K562 (cell line): ENCODE measurements at regions not wholly inside any gene's neighbourhood (a gene's known extent, or its start where the extent isn't known, plus 50 kb on each side); places are given as distances from the start of the nearest gene placed in this dataset.

Experiments
- ATAC-seq: fragments of 200-7000 bp; cut with Tn5 transposase; 3 replicates; pipeline ENCODE4 v1.9.1; 2020; ENCODE audit warnings: moderate library complexity
- BruUV-seq: library from RNA; stranded (reverse); fragments of 400-500 nt; replicated peaks from 2 replicates; lab custom pipeline; 2021; lab: Mats Ljungman, UMichigan
- CTCF ChIA-PET: fragments of 300-600 bp; formaldehyde crosslinking; extraction: SDS; loops from one replicate; lab custom pipeline; 2021; ENCODE audit warnings: low intra/inter-chr PET ratio; lab: Yijun Ruan, JAX
- POLR2A ChIA-PET: fragments of 300-600, 350-650 bp; sonication (Branson Sonifier 250); formaldehyde crosslinking; extraction: SDS; loops from one replicate; lab custom pipeline; 2021; ENCODE audit warnings: antibody characterized with exemption, inconsistent platforms; lab: Yijun Ruan, JAX
- DNase-seq, 4 experiments: peaks; one replicate each; pipeline versions ENCODE4 v3.0.0 to v3.0.0-alpha.2; 2011 to 2018; ENCODE audit warnings: low spot score in 3 of 4, mixed read lengths in 3 of 4; ENCODE audit errors: extremely low read depth in 1 of 4
- FAIRE-seq: peaks from 2 replicates; lab custom pipeline; 2011; peaks lifted over from hg19 to GRCh38; lab: Jason Lieb, UNC
- H2AFZ ChIP-seq: 2 replicates; pipeline ENCODE4 v1.6.0; 2011; ENCODE audit warnings: low read depth, low read length, control low read depth, inconsistent platforms
- H3K27ac ChIP-seq: fragments of 200-600 bp; 3 replicates; pipeline ENCODE4 v1.8.0; 2011; ENCODE audit warnings: low read depth, mild to moderate bottlenecking, control low read depth, inconsistent platforms, low read length, moderate library complexity, mixed read lengths; ENCODE audit errors: extremely low read depth
- H3K27me3 ChIP-seq, 2 experiments: fragments of 300-600 bp in 1 of 2; 2 replicates in 1 of 2; 3 replicates in 1 of 2; pipeline versions ENCODE4 v1.6.0 to v1.8.0; 2011; ENCODE audit warnings: inconsistent platforms in 2 of 2, low read length in 2 of 2, mild to moderate bottlenecking in 1 of 2, mixed read lengths in 1 of 2, moderate library complexity in 1 of 2; ENCODE audit not compliant: control insufficient read depth in 2 of 2, insufficient read depth in 2 of 2
- H3K36me3 ChIP-seq: fragments of 300-600 bp; 3 replicates; pipeline ENCODE4 v1.8.0; 2011; ENCODE audit warnings: mild to moderate bottlenecking, low read length, inconsistent platforms; ENCODE audit not compliant: control insufficient read depth, insufficient read depth
- H3K4me1 ChIP-seq, 2 experiments: fragments of 200-600 bp in 1 of 2; replicated peaks in 1 of 2; 2 replicates in 1 of 2; 3 replicates in 1 of 2; pipeline versions ENCODE4 v1.5.1 to v1.8.0; 2011; ENCODE audit warnings: inconsistent platforms in 2 of 2, low read length in 2 of 2, mild to moderate bottlenecking in 1 of 2, mixed read lengths in 1 of 2, moderate library complexity in 1 of 2; ENCODE audit not compliant: control insufficient read depth in 2 of 2, insufficient read depth in 2 of 2
- H3K4me2 ChIP-seq: 2 replicates; pipeline ENCODE4 v1.6.1; 2011; ENCODE audit warnings: low read length, control low read depth, inconsistent platforms, mixed read lengths; ENCODE audit not compliant: insufficient read depth
- H3K4me3 ChIP-seq: fragments of 200-600 bp; sonication (generic), shearing (Covaris generic); 2 replicates; pipeline ENCODE4 v1.5.1; 2016; ENCODE audit warnings: control low read depth, inconsistent platforms
- H3K79me2 ChIP-seq: fragments of 200-600 bp; 3 replicates; pipeline ENCODE4 v1.8.0; 2011; ENCODE audit warnings: low read length, inconsistent platforms; ENCODE audit not compliant: control insufficient read depth, insufficient read depth
- H3K9ac ChIP-seq, 2 experiments: 2 replicates each; pipeline versions ENCODE4 v1.6.0 to v1.6.1; 2011; ENCODE audit warnings: low read depth in 2 of 2, low read length in 2 of 2, control low read depth in 1 of 2, inconsistent platforms in 1 of 2, mild to moderate bottlenecking in 1 of 2, mixed read lengths in 1 of 2; ENCODE audit not compliant: insufficient read depth in 1 of 2
- H3K9me1 ChIP-seq: one replicate; pipeline ENCODE4 v1.6.0; 2011; ENCODE audit warnings: inconsistent platforms, mild to moderate bottlenecking, low read length, moderate library complexity; ENCODE audit not compliant: control insufficient read depth, insufficient read depth
- H3K9me3 ChIP-seq: replicated peaks from 2 replicates; pipeline ENCODE4 v1.5.1; 2011; ENCODE audit warnings: low read depth, low read length, inconsistent platforms; ENCODE audit not compliant: control insufficient read depth, insufficient read depth
- H4K20me1 ChIP-seq: replicated peaks from 2 replicates; pipeline ENCODE4 v1.6.1; 2011; ENCODE audit warnings: low read length, inconsistent platforms, mixed read lengths; ENCODE audit not compliant: control insufficient read depth, insufficient read depth
- CREB5 ChIP-seq: fragments of 250-450 bp; sonication (Bioruptor Pico); IDR thresholded peaks from 2 replicates; pipeline ENCODE4 v1.5.0; 2020; ENCODE audit warnings: mild to moderate bottlenecking
- DIDO1 ChIP-seq: fragments of 450-650 bp; IDR thresholded peaks from 2 replicates; pipeline ENCODE4 v1.6.1; 2016; ENCODE audit warnings: low read depth, missing biosample characterization, missing genetic modification characterization
- FOXJ2 ChIP-seq: fragments of 200-800 bp; sonication (Bioruptor generic); IDR thresholded peaks from 2 replicates; pipeline ENCODE4 v1.6.1; 2016; ENCODE audit warnings: missing genetic modification characterization, missing compliant biosample characterization
- FOXK1 ChIP-seq: sonication (generic); formaldehyde crosslinking; IDR thresholded peaks from 2 replicates; pipeline ENCODE4 v1.8.0; 2022; ENCODE audit warnings: missing genetic modification reagents, mild to moderate bottlenecking, borderline replicate concordance
- FOXP4 ChIP-seq: sonication (generic); formaldehyde crosslinking; IDR thresholded peaks from 2 replicates; pipeline ENCODE4 v1.8.0; 2022; ENCODE audit warnings: mild to moderate bottlenecking, missing genetic modification reagents, borderline replicate concordance
- HSF4 ChIP-seq: fragments of 250-450 bp; sonication (Bioruptor Pico); IDR thresholded peaks from 2 replicates; pipeline ENCODE4 v2.1.2; 2022; ENCODE audit warnings: mild to moderate bottlenecking, moderate library complexity, borderline replicate concordance
- KLF13 ChIP-seq: fragments of 450-650 bp; IDR thresholded peaks from 2 replicates; pipeline ENCODE4 v1.6.1; 2016; ENCODE audit warnings: missing genetic modification characterization, low read depth, mild to moderate bottlenecking, missing compliant biosample characterization, moderate library complexity, borderline replicate concordance
- RFX5 ChIP-seq: IDR thresholded peaks from 2 replicates; pipeline ENCODE4 v1.6.1; 2011; ENCODE audit warnings: low read depth, mild to moderate bottlenecking, improper control_type of control experiment, low read length
- SIX5 ChIP-seq, 2 experiments: IDR thresholded peaks; 2 replicates each; pipeline ENCODE4 v1.6.1; 2011; ENCODE audit warnings: low read length in 2 of 2, borderline replicate concordance in 1 of 2, low read depth in 1 of 2, mild to moderate bottlenecking in 1 of 2, moderate library complexity in 1 of 2; ENCODE audit not compliant: insufficient read depth in 1 of 2
- SMAD1 ChIP-seq: fragments of 150-350 bp; IDR thresholded peaks from 2 replicates; pipeline ENCODE4 v1.6.1; 2014; ENCODE audit warnings: low read length, low read depth; ENCODE audit not compliant: partially characterized antibody
- ZC3H11A ChIP-seq: IDR thresholded peaks from 2 replicates; pipeline ENCODE4 v1.6.1; 2012; ENCODE audit warnings: low read depth, low read length, improper control_type of control experiment
- ZNF174 ChIP-seq: fragments of 250-450 bp; sonication (Bioruptor Pico); IDR thresholded peaks from 2 replicates; pipeline ENCODE4 v1.4.0; 2020; ENCODE audit warnings: mild to moderate bottlenecking
- ZNF354B ChIP-seq: fragments of 250-450 bp; sonication (Bioruptor Pico); IDR thresholded peaks from 2 replicates; pipeline ENCODE4 v1.4.0; 2020
- WGBS: fragments of 100-300 bp; shearing (Covaris generic); methylation state at CpG from one replicate; pipeline ENCODE4 v1.1.6; 2016; ENCODE audit warnings: low coverage, mixed read lengths; ENCODE audit not compliant: insufficient coverage; ENCODE audit errors: missing lambda C conversion rate; 5-methylcytosine and 5-hydroxymethylcytosine counted together
- in situ Hi-C: fragments of 300-500 bp; cut with MboI; formaldehyde crosslinking; loops from 4 replicates; pipeline ENCODE4 v1.15.0; 2018; ENCODE audit warnings: inconsistent platforms, mixed read lengths
- intact Hi-C: fragments of 100-400 bp; cut with micrococcal nuclease; formaldehyde crosslinking; loops from 2 replicates; pipeline ENCODE4 v1.14.2; 2022
- TF ChIP-seq, protein P1 (sequence below): sonication (generic); formaldehyde crosslinking; IDR thresholded peaks from 2 replicates; pipeline ENCODE4 v1.8.1; 2023; ENCODE audit warnings: mild to moderate bottlenecking, missing genetic modification reagents

DNA sequence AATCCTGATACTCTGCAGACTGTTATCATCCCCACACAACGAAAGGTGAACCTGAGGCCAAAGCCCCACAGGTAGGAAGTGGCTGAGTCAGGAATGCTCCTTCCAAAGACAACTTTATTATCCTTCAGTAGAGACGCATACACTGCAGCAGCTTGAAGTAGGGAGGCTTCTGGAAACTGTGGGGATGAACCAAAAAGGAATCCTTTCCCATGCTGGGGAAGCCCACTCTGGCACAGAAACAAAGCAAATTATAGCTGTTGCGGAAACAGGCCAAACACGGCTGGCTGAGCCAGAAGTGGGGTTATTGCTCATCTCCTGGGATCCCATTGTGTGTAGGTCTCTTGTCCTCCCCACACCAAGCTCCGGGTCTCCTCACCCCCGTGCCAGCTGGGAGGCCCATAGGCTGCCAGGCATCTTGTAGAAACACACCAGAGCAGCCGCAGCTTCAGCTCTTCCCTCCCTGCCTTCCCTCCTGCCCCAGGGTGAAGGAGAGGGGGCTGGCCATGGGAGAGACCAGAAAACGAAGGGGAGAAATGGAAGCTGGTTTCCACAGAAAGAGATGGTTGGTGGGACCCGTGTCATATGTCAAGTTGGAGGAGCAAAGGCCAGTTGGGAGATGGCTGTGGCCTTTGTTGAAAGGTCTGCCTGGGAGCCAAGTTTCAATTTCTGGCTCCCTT is 176.9 kb upstream of the NABP1 start:
- CTCF ChIA-PET: no interaction called here
- BruUV-seq: no TSS peak
- Histone ChIP-seq H3K36me3 (no peaks in the 10 kb centered on the region), H3K9ac (no peak overlapping the region), H3K4me2 (no peak overlapping the region), H3K9me1 (no peaks in the 10 kb centered on the region), H3K4me1 (no peaks in the 10 kb centered on the region), H2AFZ (no peak overlapping the region), H3K27ac (no peak overlapping the region), H3K79me2 (no peaks in the 10 kb centered on the region), H3K4me3 (no peak overlapping the region), H4K20me1 (no peaks in the 10 kb centered on the region), H3K9me3 (no peaks in the 10 kb centered on the region), H3K27me3 (peaks cover 0 to 11% of the 10 kb centered on the region in 2 experiments; a peak in 1 of 5 replicates)
- DNase-seq (no peak), ATAC-seq (no peak), FAIRE-seq (no peak)
- in situ Hi-C loops: loop anchor here (25.0 kb wide), 1 partner anchor 289 kb away; no protein-coding TSS in a partner anchor
- POLR2A ChIA-PET: interaction anchor here (0.8 kb wide), 1 partner anchor 9 kb away, joined by 4 read pairs; no protein-coding TSS in a partner anchor
- TF ChIP-seq FOXP4 (no peak), ZNF174 (CRISPR knock-in tag) (no peak), RFX5 (no peak), KLF13 (tag) (no peak), ZNF354B (no peak), SIX5 (IDR thresholded peaks at IDR 0.05; ENCODE audit: borderline replicate concordance in 1 of 2, insufficient read depth in 1 of 2, low read depth in 1 of 2, low read length in 2 of 2) (no peak), FOXJ2 (tag) (no peak), CREB5 (CRISPR knock-in tag) (no peak), SMAD1 (no peak), FOXK1 (CRISPR knock-in tag) (no peak), HSF4 (CRISPR knock-in tag) (no peak), ZC3H11A (no peak), DIDO1 (tag) (no peak)
- TF ChIP-seq, protein P1, sequence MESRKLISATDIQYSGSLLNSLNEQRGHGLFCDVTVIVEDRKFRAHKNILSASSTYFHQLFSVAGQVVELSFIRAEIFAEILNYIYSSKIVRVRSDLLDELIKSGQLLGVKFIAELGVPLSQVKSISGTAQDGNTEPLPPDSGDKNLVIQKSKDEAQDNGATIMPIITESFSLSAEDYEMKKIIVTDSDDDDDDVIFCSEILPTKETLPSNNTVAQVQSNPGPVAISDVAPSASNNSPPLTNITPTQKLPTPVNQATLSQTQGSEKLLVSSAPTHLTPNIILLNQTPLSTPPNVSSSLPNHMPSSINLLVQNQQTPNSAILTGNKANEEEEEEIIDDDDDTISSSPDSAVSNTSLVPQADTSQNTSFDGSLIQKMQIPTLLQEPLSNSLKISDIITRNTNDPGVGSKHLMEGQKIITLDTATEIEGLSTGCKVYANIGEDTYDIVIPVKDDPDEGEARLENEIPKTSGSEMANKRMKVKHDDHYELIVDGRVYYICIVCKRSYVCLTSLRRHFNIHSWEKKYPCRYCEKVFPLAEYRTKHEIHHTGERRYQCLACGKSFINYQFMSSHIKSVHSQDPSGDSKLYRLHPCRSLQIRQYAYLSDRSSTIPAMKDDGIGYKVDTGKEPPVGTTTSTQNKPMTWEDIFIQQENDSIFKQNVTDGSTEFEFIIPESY (CRISPR knock-in tag): no peak
- intact Hi-C loops: no loop called here
- 0% methylated on average over 6 of the region's 9 CpGs for WGBS
